GM04504 (cell line): ENCODE measurements at regions not wholly inside any gene's neighbourhood (a gene's known extent, or its start where the extent isn't known, plus 50 kb on each side); places are given as distances from the start of the nearest gene placed in this dataset.

Source experiments
- DNase-seq: peaks from one replicate; pipeline ENCODE4 v3.0.0-alpha.2; 2012; ENCODE audit warnings: low read depth

GRCh38 chr17:17398188-17398942 is 78.4 kb upstream of the MED9 start:
- DNase-seq = no peak

- DNase-seq = no peak
These were observed 77.6 kb upstream of the MED9 start for GRCh38 chr17:17398943-17399926.

- DNase-seq = no peak
These were observed 76.7 kb upstream of the MED9 start for GRCh38 chr17:17400070-17400469.

GRCh38 chr17:17400566-17401184 is 76.1 kb upstream of the MED9 start:
- no peak for DNase-seq

GRCh38 chr17:17401271-17401781 is 75.5 kb upstream of the MED9 start:
- no peak for DNase-seq

GRCh38 chr17:17402558-17402957 is 74.2 kb upstream of the MED9 start:
- DNase-seq = no peak

GRCh38 chr17:17403065-17403464 is 73.7 kb upstream of the MED9 start:
- DNase-seq = no peak

- no peak for DNase-seq
These were observed 72.8 kb upstream of the MED9 start for GRCh38 chr17:17403899-17404576.

- DNase-seq = no peak
These were observed 71.1 kb upstream of the MED9 start for GRCh38 chr17:17405673-17406072.

GRCh38 chr17:17406225-17406624 is 70.6 kb upstream of the MED9 start:
- no peak for DNase-seq

GRCh38 chr17:17408236-17408794 is 68.5 kb upstream of the MED9 start:
- DNase-seq = no peak

GRCh38 chr17:17410357-17410756 is 66.4 kb upstream of the MED9 start:
- no peak for DNase-seq

GRCh38 chr17:17411692-17412091 is 65.1 kb upstream of the MED9 start:
- DNase-seq = no peak

- DNase-seq = peak; percentile 74
These were observed 64.5 kb upstream of the MED9 start for GRCh38 chr17:17412326-17412725.

- no peak for DNase-seq
These were observed 63.5 kb upstream of the MED9 start for GRCh38 chr17:17413215-17413792.

- DNase-seq = no peak
These were observed 63.0 kb upstream of the MED9 start for GRCh38 chr17:17413821-17414220.

- DNase-seq = peak; percentile 73
These were observed 62.4 kb upstream of the MED9 start for GRCh38 chr17:17414341-17414805.

GRCh38 chr17:17415006-17415405 is 61.8 kb upstream of the MED9 start:
- no peak for DNase-seq

GRCh38 chr17:17416007-17416399 is 60.8 kb upstream of the MED9 start:
- DNase-seq = no peak

- peak; percentile 57 for DNase-seq
These were observed 60.1 kb upstream of the MED9 start for GRCh38 chr17:17416400-17417360.
